ENCODE measurements at regions not wholly inside any gene's neighbourhood (a gene's known extent, or its start where the extent isn't known, plus 50 kb on each side); places are given as distances from the start of the nearest gene placed in this dataset.

- TF ChIP-seq POLR2A (IDR thresholded peaks at IDR 0.05) (no peak), CTCF (IDR thresholded peaks at IDR 0.05) (no peak)
Measured at GRCh38 chr7:68224041-68224741, 1227.6 kb downstream of the TYW1 start.

Measured in ovary (tissue), 3 donors.